Kasumi-1 (cell line): ENCODE measurements at regions not wholly inside any gene's neighbourhood (a gene's known extent, or its start where the extent isn't known, plus 50 kb on each side); places are given as distances from the start of the nearest gene placed in this dataset.
"Not testable (repeated sequence)": the region's sequence is repeated elsewhere in the genome, so short reads cannot be mapped to it uniquely, and the experiment has no call there.

ENCODE experiments used
- DNase-seq, 2 experiments: peaks; one replicate each; lab custom pipeline; 2025; lab: John Stamatoyannopoulos, UW

GRCh38 chr14:106761886-106762816 lies 1235.8 kb downstream of the TMEM121 start:
- not testable (repeated sequence) for DNase-seq

- DNase-seq, result peak in 1 of 2 experiments; percentile 25
Measured at GRCh38 chr14:106764968-106765369, 1238.6 kb downstream of the TMEM121 start.

- DNase-seq, result no peak
Measured at GRCh38 chr14:106766145-106766544, 1239.8 kb downstream of the TMEM121 start.

GRCh38 chr14:106766551-106767277 lies 1240.3 kb downstream of the TMEM121 start:
- DNase-seq, result peak; percentile 92

- DNase-seq, result not testable (repeated sequence)
Measured at GRCh38 chr14:106768230-106768629, 1241.8 kb downstream of the TMEM121 start.

GRCh38 chr14:106768972-106769700 lies 1242.8 kb downstream of the TMEM121 start:
- not testable (repeated sequence) for DNase-seq

GRCh38 chr14:106770158-106770672 lies 1243.8 kb downstream of the TMEM121 start:
- DNase-seq, result peak; percentile 39 to 40

- DNase-seq, result peak in 1 of 2 experiments; percentile 13
Measured at GRCh38 chr14:106774889-106775480, 1248.6 kb downstream of the TMEM121 start.

- DNase-seq, result no peak
Measured at GRCh38 chr14:106776395-106776983, 1250.1 kb downstream of the TMEM121 start.

- peak; percentile 53 to 61 for DNase-seq
Measured at GRCh38 chr14:106778986-106779385, 1252.6 kb downstream of the TMEM121 start.

- DNase-seq, result no peak
Measured at GRCh38 chr14:106786697-106787096, 1260.3 kb downstream of the TMEM121 start.

- DNase-seq, result no peak
Measured at GRCh38 chr14:106787626-106788025, 1261.2 kb downstream of the TMEM121 start.

GRCh38 chr14:106788534-106788933 lies 1262.2 kb downstream of the TMEM121 start:
- DNase-seq, result peak; percentile 14 to 32

GRCh38 chr14:106789318-106789717 lies 1262.9 kb downstream of the TMEM121 start:
- no peak for DNase-seq

- DNase-seq, result peak; percentile 45 to 52
Measured at GRCh38 chr14:106790189-106791036, 1264.0 kb downstream of the TMEM121 start.

GRCh38 chr14:106792543-106792942 lies 1266.2 kb downstream of the TMEM121 start:
- no peak for DNase-seq

- not testable (repeated sequence) for DNase-seq
Measured at GRCh38 chr14:106798166-106798565, 1271.8 kb downstream of the TMEM121 start.

- peak; percentile 9 to 16 for DNase-seq
Measured at GRCh38 chr14:106802413-106803364, 1276.3 kb downstream of the TMEM121 start.

- DNase-seq, result no peak
Measured at GRCh38 chr14:106803379-106803778, 1277.0 kb downstream of the TMEM121 start.
